ENCODE measurements at regions not wholly inside any gene's neighbourhood (a gene's known extent, or its start where the extent isn't known, plus 50 kb on each side); places are given as distances from the start of the nearest gene placed in this dataset.

DNA sequence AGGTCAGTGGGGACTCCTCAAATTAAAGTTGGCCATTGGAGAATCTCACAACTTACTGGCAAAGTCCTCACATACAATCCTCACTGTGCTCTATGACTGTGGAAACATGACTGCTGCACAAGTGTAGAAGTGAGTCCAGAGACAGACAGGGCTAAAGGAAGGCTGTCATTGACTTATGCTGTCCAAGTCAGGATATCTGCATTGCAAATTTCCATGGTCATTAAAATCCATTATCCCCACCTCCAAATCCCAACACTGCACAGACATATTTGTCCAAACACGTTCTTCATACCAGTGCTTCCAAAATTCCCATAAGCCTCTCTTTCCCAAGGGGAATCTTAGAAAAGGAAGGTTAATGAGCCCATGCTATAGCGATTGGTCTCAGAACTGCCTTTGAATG, 396.8 kb upstream of the ANKRD30A start (continued):
- TF ChIP-seq, protein P1, sequence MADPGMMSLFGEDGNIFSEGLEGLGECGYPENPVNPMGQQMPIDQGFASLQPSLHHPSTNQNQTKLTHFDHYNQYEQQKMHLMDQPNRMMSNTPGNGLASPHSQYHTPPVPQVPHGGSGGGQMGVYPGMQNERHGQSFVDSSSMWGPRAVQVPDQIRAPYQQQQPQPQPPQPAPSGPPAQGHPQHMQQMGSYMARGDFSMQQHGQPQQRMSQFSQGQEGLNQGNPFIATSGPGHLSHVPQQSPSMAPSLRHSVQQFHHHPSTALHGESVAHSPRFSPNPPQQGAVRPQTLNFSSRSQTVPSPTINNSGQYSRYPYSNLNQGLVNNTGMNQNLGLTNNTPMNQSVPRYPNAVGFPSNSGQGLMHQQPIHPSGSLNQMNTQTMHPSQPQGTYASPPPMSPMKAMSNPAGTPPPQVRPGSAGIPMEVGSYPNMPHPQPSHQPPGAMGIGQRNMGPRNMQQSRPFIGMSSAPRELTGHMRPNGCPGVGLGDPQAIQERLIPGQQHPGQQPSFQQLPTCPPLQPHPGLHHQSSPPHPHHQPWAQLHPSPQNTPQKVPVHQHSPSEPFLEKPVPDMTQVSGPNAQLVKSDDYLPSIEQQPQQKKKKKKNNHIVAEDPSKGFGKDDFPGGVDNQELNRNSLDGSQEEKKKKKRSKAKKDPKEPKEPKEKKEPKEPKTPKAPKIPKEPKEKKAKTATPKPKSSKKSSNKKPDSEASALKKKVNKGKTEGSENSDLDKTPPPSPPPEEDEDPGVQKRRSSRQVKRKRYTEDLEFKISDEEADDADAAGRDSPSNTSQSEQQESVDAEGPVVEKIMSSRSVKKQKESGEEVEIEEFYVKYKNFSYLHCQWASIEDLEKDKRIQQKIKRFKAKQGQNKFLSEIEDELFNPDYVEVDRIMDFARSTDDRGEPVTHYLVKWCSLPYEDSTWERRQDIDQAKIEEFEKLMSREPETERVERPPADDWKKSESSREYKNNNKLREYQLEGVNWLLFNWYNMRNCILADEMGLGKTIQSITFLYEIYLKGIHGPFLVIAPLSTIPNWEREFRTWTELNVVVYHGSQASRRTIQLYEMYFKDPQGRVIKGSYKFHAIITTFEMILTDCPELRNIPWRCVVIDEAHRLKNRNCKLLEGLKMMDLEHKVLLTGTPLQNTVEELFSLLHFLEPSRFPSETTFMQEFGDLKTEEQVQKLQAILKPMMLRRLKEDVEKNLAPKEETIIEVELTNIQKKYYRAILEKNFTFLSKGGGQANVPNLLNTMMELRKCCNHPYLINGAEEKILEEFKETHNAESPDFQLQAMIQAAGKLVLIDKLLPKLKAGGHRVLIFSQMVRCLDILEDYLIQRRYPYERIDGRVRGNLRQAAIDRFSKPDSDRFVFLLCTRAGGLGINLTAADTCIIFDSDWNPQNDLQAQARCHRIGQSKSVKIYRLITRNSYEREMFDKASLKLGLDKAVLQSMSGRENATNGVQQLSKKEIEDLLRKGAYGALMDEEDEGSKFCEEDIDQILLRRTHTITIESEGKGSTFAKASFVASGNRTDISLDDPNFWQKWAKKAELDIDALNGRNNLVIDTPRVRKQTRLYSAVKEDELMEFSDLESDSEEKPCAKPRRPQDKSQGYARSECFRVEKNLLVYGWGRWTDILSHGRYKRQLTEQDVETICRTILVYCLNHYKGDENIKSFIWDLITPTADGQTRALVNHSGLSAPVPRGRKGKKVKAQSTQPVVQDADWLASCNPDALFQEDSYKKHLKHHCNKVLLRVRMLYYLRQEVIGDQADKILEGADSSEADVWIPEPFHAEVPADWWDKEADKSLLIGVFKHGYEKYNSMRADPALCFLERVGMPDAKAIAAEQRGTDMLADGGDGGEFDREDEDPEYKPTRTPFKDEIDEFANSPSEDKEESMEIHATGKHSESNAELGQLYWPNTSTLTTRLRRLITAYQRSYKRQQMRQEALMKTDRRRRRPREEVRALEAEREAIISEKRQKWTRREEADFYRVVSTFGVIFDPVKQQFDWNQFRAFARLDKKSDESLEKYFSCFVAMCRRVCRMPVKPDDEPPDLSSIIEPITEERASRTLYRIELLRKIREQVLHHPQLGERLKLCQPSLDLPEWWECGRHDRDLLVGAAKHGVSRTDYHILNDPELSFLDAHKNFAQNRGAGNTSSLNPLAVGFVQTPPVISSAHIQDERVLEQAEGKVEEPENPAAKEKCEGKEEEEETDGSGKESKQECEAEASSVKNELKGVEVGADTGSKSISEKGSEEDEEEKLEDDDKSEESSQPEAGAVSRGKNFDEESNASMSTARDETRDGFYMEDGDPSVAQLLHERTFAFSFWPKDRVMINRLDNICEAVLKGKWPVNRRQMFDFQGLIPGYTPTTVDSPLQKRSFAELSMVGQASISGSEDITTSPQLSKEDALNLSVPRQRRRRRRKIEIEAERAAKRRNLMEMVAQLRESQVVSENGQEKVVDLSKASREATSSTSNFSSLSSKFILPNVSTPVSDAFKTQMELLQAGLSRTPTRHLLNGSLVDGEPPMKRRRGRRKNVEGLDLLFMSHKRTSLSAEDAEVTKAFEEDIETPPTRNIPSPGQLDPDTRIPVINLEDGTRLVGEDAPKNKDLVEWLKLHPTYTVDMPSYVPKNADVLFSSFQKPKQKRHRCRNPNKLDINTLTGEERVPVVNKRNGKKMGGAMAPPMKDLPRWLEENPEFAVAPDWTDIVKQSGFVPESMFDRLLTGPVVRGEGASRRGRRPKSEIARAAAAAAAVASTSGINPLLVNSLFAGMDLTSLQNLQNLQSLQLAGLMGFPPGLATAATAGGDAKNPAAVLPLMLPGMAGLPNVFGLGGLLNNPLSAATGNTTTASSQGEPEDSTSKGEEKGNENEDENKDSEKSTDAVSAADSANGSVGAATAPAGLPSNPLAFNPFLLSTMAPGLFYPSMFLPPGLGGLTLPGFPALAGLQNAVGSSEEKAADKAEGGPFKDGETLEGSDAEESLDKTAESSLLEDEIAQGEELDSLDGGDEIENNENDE (IDR thresholded peaks at IDR 0.05; ENCODE audit: insufficient replicate concordance, low read length): no peak
- TF ChIP-seq RAD21 (IDR thresholded peaks at IDR 0.05 in 1 of 2, conservative IDR thresholded peaks at IDR 0.05 in 1 of 2; ENCODE audit: low read depth in 2 of 2, low read length in 2 of 2) (no peak), TAF1 (IDR thresholded peaks at IDR 0.05; ENCODE audit: low read depth, low read length) (no peak), TAF7 (optimal IDR thresholded peaks at IDR 0.05; ENCODE audit: borderline replicate concordance, low read depth, low read length) (no peak), JUND (IDR thresholded peaks at IDR 0.05; ENCODE audit: low read length) (no peak), SUZ12 (IDR thresholded peaks at IDR 0.05; ENCODE audit: low read length) (no peak), MAFK (IDR thresholded peaks at IDR 0.05; ENCODE audit: low read depth, low read length) (no peak), CBX8 (IDR thresholded peaks at IDR 0.05; ENCODE audit: borderline replicate concordance, low read depth, low read length) (no peak)
- TF ChIP-seq, protein P2, sequence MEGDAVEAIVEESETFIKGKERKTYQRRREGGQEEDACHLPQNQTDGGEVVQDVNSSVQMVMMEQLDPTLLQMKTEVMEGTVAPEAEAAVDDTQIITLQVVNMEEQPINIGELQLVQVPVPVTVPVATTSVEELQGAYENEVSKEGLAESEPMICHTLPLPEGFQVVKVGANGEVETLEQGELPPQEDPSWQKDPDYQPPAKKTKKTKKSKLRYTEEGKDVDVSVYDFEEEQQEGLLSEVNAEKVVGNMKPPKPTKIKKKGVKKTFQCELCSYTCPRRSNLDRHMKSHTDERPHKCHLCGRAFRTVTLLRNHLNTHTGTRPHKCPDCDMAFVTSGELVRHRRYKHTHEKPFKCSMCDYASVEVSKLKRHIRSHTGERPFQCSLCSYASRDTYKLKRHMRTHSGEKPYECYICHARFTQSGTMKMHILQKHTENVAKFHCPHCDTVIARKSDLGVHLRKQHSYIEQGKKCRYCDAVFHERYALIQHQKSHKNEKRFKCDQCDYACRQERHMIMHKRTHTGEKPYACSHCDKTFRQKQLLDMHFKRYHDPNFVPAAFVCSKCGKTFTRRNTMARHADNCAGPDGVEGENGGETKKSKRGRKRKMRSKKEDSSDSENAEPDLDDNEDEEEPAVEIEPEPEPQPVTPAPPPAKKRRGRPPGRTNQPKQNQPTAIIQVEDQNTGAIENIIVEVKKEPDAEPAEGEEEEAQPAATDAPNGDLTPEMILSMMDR (IDR thresholded peaks at IDR 0.05; ENCODE audit: control extremely low read depth in 1 of 3, insufficient read depth in 1 of 3, low read depth in 1 of 3, low read length in 3 of 3): no peak
